Hematopoietic multipotent progenitor cell treated with erythropoietin and hydrocortisone succinate and interleukin-3 and kit ligand, for 17 days (in vitro differentiated cells): ENCODE measurements at regions not wholly inside any gene's neighbourhood (a gene's known extent, or its start where the extent isn't known, plus 50 kb on each side); places are given as distances from the start of the nearest gene placed in this dataset.

Experiments
- DNase-seq: peaks from one replicate; pipeline ENCODE4 v3.0.0-alpha.2; 2015; ENCODE audit warnings: low spot score

- no peak for DNase-seq
These were observed 816.8 kb downstream of the TRIB2 start for GRCh38 chr2:13533524-13533922.

DNA sequence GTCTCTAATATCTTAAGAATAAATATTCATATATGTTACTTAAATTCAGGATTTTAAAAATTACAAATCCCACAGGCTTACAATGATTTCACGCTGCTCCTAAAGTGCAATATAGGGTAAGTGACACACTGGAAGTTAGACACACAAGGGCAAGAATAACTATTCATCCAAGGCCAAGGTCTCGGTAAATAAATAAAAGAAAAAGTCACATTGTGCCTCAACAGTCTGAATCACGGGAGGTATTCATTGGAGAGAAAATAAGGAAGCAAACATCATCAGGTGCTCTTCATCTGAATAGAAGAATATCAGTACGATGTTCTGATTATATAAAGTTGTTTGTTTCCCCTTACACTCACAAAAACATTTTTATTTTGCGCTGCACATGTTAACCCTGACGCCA is 820.2 kb downstream of the TRIB2 start:
- DNase-seq, result no peak

DNA sequence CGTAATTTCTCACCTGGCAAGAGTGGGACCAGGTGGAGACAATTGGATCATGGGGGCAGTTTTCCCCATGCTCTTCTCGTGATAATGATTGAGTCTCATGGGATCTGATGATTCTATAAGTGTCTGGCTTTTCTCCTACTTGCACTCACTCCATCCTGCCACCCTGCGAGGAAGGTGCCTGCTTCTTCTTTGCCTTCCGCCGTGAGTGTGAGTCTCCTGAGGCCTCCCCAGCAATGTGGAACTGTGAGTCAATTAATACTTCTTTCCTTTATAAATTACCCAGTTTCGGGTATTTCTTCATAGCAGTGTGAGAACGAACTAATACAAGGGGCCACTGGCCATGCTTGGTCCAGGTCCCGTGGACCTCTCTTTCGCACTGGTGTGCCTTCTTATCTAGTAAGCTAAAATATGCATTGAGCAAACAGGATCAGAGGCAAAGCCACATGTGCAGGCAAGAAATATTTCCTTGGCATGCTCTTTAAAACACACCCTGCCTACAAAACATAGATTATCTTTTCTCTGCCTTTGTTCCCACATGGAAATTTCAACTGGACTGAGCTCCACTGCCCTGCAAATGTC is 821.1 kb downstream of the TRIB2 start:
- DNase-seq, result no peak

- no peak for DNase-seq
These were observed 822.6 kb downstream of the TRIB2 start for GRCh38 chr2:13539296-13539695.

DNA sequence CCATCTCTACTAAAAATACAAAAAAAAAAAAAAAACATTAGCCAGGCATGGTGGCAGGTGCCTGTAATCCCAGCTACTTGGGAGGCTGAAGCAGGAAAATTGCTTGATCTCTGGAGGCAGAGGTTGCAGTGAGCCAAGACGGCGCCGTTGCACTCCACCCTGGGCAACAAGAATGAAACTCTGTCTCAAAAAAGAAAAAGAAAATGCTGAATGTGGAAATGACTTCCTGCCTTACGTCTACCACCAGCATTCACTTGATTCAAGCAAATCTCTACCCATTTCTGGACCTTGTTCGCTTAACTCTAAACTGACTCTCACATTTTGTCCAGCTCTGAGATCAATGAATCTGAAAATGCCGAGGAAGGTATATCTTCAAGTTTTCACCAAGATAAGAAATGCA is 825.3 kb downstream of the TRIB2 start:
- DNase-seq, result no peak

- DNase-seq, result no peak
These were observed 825.9 kb downstream of the TRIB2 start for GRCh38 chr2:13542642-13543041.

GRCh38 chr2:13543550-13543949 is 826.8 kb downstream of the TRIB2 start:
- DNase-seq, result no peak

- DNase-seq, result no peak
These were observed 828.6 kb downstream of the TRIB2 start for GRCh38 chr2:13545320-13545719.

- DNase-seq, result no peak
These were observed 829.4 kb downstream of the TRIB2 start for GRCh38 chr2:13546131-13546530.

- no peak for DNase-seq
These were observed 833.8 kb downstream of the TRIB2 start for GRCh38 chr2:13550285-13551231.

- no peak for DNase-seq
These were observed 841.6 kb downstream of the TRIB2 start for GRCh38 chr2:13558368-13558767.

DNA sequence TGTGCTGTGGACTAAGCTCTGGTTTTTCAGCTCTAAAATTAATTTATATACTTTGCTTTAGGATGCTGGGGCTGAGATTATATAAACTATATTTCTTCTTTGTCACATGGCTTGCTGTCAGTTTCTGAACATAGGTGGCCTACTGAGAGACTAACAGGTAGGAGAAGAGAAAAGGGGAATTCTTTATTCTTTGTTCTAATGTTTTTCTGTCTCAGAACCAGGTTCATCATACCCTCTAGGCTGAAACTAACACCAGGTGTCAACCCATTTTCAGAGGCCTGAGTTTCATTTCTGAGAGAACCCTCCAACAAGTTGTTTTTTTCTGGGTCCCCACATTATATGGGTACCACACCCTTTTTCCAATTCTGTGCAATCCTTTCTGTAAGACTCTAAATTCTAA is 843.6 kb downstream of the TRIB2 start:
- DNase-seq, result no peak

DNA sequence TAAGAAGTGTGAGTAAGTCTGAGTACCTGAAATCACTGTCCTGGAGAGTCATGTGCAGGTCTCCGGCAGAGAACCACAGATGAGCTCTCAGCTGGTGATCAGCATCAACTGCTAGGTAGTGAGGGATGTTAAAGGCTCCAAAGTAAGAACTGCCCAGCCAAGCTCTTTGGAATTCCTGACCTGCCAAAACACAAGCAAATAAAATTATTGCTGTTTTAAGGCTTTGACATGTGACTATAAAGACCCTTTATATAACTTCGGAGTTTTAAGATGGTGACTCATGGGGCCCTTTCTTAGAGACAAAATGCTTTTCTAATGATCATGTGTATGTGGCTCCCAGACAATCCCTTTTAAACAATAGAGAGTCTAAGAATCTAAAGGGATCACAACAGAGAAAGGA is 855.7 kb downstream of the TRIB2 start:
- no peak for DNase-seq

DNA sequence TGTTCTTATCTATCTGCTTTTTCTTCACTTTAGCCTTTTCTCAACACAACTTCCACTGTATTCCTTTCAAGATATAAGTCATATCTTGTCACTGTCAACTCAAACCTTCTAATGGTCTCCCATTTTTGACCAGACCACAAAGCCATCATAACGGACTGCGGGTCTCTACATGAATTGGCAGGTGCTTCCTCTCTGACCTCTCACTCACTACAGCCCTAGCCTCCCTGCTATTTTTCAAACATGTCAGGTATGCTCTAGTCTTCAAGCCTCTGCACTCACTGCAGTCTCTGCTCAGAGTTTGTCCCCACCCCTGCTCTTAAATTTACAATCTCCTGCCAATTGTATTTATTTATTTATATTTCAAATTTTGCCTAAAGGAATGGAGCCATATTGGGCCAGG is 858.1 kb downstream of the TRIB2 start:
- no peak for DNase-seq

GRCh38 chr2:13576406-13577036 is 859.8 kb downstream of the TRIB2 start:
- DNase-seq, result no peak

DNA sequence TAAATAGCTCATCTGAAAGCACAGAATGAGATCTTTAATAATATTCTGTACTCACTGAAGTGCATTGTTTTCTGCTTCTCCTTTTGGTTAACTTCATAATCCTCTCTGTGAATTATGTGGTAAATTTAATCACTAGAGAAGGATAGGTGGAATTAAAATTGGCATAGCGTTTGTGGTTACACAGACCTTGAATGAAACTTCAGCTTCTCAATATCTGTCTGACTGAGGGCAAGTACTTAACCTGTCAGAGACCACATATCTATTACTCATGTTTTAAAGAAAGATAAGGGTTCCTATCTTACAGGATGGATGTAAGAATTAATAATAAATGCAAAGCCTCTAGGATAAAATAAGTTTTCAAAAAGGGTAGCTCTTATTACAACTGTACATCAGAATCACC is 861.8 kb downstream of the TRIB2 start:
- DNase-seq, result no peak

DNA sequence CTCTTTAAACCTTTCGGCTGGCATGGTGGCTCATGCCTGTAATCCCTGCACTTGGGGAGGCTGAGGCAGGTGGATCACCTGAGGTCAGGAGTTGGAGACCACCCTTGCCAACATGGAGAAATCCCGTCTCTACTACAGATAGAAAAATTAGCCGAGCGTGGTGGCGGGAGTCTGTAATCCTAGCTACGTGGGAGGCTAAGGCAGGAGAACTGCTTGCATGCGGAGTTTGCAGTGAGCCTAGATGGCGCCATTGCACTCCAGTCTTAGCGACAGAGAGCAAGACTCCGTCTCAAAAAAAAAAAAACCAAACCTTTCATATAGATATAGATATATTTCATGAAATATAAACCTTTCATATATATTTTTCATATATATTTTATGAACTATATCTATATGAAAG is 864.7 kb downstream of the TRIB2 start:
- DNase-seq, result no peak

- DNase-seq, result no peak
These were observed 866.9 kb downstream of the TRIB2 start for GRCh38 chr2:13583609-13584008.

DNA sequence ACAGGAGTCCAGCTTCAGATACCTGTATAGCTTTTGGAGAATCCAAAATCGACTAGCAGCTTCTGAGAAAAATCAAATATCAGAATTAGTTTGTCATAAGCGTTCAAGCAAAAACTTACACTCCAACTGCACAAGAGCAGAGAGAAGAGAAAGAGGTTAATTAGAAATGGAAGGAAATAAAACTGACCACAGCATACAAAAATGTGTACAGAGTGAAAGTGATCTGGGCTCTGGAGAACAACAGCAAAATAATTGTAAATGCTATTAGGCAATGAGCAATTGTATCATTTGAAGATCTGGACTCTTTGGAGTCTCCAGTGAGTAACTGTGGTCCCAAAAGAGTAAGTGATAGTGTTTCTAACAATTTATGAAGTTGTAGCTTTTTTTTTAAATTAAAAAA is 867.3 kb downstream of the TRIB2 start:
- DNase-seq, result no peak

GRCh38 chr2:13585732-13586131 is 869.0 kb downstream of the TRIB2 start:
- DNase-seq, result no peak

DNA sequence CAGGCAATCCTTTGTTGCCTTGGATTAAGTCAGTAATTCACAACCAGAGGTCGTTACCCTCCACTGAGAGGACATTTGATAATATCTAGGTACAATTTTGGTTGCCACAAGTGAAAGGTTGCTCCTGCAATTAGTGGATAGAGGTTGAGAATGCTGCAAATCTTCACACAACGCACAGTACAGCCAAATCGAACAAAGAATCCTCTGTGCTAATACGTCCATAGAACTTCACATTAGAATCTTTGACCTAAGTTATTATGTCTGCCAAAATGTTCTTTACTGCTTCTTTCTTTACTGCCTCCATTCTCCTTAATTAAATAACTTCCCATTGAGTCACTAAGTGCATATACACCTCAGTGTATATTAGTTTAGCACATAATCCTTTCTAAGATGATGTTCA is 879.5 kb downstream of the TRIB2 start:
- DNase-seq, result no peak

- no peak for DNase-seq
These were observed 880.4 kb downstream of the TRIB2 start for GRCh38 chr2:13597176-13597575.

DNA sequence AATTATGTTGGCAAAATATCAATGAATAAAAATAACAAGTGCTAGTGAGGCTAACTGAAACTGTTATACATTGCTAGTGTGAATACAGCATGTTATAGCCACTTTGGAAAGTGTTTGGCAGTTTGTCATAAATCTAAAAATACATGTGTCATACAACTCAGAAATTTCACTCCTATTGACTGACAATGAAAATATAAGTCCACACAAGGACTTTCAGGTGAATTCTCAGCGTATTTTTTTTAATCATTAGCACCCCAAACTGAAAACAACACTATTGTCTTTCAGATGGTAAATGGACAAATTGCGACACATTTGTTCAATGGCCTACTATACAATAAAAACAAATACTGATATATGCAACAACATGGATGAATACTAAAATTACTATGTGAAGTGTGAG is 884.8 kb downstream of the TRIB2 start:
- no peak for DNase-seq
